ENCODE measurements at regions not wholly inside any gene's neighbourhood (a gene's known extent, or its start where the extent isn't known, plus 50 kb on each side); places are given as distances from the start of the nearest gene placed in this dataset.

DNA sequence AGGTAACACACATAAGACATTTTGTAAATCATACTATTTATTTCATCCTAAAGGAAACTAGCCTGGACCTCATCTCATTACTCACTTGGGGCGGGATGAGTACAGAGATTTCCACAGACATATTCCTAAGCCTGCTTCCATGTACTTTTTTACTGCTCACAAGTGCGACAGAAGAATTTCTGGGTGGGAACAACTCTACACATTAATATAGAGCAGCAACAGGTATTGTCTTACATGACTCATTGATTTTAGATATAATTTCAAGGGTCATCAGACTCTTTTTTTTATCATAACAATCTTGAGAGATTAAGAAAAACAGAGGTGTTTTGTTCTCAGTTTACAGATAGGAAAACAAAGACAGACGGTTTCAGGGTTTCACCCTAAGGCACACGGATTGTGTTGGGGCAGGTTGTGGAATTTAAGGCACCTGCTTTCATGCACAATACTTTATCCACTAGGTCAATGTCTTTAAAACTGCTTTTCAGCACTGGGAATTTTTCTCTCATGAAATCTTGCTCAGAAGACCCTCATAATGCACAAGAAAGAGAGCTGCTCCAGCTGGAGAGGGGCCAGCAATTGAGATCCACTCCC lies 186.7 kb upstream of the CDIN1 start:
- Mint-ChIP-seq H3K4me1 (no peaks in the 10 kb centered on the region), H3K9me3 (peaks cover 5 to 8% of the 10 kb centered on the region in 2 donors), H3K4me3 (no peak overlapping the region), H3K27ac (no peak overlapping the region), H3K27me3 (ENCODE audit: low read depth in 2 of 2) (no peaks in the 10 kb centered on the region), H3K36me3 (no peaks in the 10 kb centered on the region)
- DNase-seq (no peak), ATAC-seq (no peak)
- no peaks in the 10 kb centered on the region for H3K36me3 ChIP-seq (ENCODE audit: control insufficient read depth, insufficient read depth, low read length)
- intact Hi-C loops (cut with micrococcal nuclease), result no loop called here
- H3K27ac ChIP-seq (ENCODE audit: low read length), result no peak overlapping the region
- H3K4me1 ChIP-seq (ENCODE audit: control insufficient read depth, insufficient read depth, low read length), result no peaks in the 10 kb centered on the region
- no peak overlapping the region for H3K4me3 ChIP-seq (ENCODE audit: low read length)
- H3K9me3 ChIP-seq (ENCODE audit: control insufficient read depth, insufficient read depth, low read length), result no peaks in the 10 kb centered on the region
- TF ChIP-seq, protein P1, sequence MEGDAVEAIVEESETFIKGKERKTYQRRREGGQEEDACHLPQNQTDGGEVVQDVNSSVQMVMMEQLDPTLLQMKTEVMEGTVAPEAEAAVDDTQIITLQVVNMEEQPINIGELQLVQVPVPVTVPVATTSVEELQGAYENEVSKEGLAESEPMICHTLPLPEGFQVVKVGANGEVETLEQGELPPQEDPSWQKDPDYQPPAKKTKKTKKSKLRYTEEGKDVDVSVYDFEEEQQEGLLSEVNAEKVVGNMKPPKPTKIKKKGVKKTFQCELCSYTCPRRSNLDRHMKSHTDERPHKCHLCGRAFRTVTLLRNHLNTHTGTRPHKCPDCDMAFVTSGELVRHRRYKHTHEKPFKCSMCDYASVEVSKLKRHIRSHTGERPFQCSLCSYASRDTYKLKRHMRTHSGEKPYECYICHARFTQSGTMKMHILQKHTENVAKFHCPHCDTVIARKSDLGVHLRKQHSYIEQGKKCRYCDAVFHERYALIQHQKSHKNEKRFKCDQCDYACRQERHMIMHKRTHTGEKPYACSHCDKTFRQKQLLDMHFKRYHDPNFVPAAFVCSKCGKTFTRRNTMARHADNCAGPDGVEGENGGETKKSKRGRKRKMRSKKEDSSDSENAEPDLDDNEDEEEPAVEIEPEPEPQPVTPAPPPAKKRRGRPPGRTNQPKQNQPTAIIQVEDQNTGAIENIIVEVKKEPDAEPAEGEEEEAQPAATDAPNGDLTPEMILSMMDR (IDR thresholded peaks at IDR 0.05), result no peak
- 94% methylated on average over 4 of the region's 4 CpGs for WGBS (ENCODE audit: insufficient coverage)
- no peaks in the 10 kb centered on the region for H3K27me3 ChIP-seq (ENCODE audit: control insufficient read depth, insufficient read depth, low read length)

DNA sequence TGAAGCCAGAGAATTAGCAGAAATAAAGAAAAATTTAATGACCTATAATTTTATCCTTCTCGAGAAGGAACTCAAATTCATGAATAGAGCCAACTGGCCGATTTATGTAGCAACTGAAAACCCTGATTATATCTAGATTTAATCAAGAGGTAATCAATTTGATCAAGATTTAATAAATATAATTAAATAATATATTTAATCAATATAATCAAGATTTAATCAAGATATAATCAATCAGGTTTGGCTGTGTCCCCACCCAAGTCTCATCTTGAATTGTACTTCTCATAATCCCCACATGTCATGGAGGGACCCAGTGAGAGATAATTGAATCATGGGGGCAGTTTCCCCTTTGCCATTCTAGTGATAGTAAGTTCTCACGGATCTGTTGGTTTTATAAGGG lies 181.2 kb upstream of the CDIN1 start:
- intact Hi-C loops (cut with micrococcal nuclease), result no loop called here
- Mint-ChIP-seq H3K4me1 (no peaks in the 10 kb centered on the region), H3K27me3 (ENCODE audit: low read depth in 2 of 2) (no peaks in the 10 kb centered on the region), H3K27ac (no peak overlapping the region), H3K9me3 (peaks cover 7 to 16% of the 10 kb centered on the region in 2 donors), H3K36me3 (no peaks in the 10 kb centered on the region), H3K4me3 (no peak overlapping the region)
- no peak for DNase-seq
- 93% methylated on average over 1 of the region's 3 CpGs for WGBS (ENCODE audit: insufficient coverage)
- ATAC-seq, result no peak
- no peaks in the 10 kb centered on the region for H3K4me1 ChIP-seq (ENCODE audit: control insufficient read depth, insufficient read depth, low read length)
- H3K36me3 ChIP-seq (ENCODE audit: control insufficient read depth, insufficient read depth, low read length), result no peaks in the 10 kb centered on the region
- no peak overlapping the region for H3K27ac ChIP-seq (ENCODE audit: low read length)
- H3K9me3 ChIP-seq (ENCODE audit: control insufficient read depth, insufficient read depth, low read length), result no peaks in the 10 kb centered on the region
- H3K4me3 ChIP-seq (ENCODE audit: low read length), result no peak overlapping the region
- H3K27me3 ChIP-seq (ENCODE audit: control insufficient read depth, insufficient read depth, low read length), result no peaks in the 10 kb centered on the region
- TF ChIP-seq, protein P1 (IDR thresholded peaks at IDR 0.05), result no peak

DNA sequence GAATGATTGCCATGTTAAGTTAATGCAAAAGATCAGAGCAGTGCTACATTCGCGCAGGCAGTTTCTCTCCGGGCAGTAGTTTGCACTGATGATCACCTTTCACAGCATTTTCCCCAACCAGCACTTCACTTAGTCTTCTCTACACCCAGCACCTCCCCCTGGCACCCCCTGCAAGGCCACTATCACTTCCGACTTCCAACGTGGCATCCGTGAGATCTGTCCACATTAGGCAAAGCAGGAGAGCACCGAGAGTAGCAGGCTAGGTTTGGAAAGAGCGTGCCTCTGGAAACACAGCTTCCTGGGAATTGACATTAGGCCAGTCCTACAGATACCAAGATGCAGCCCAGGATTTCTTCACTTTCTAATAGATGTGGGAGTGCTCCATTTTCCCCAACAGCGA lies 180.2 kb upstream of the CDIN1 start:
- ATAC-seq (no peak), DNase-seq (no peak)
- H3K27me3 ChIP-seq (ENCODE audit: control insufficient read depth, insufficient read depth, low read length), result no peaks in the 10 kb centered on the region
- H3K36me3 Mint-ChIP-seq, result no peaks in the 10 kb centered on the region
- H3K9me3 ChIP-seq (ENCODE audit: control insufficient read depth, insufficient read depth, low read length), result no peaks in the 10 kb centered on the region
- H3K27ac ChIP-seq (ENCODE audit: low read length), result no peak overlapping the region
- H3K36me3 ChIP-seq (ENCODE audit: control insufficient read depth, insufficient read depth, low read length), result no peaks in the 10 kb centered on the region
- no peaks in the 10 kb centered on the region for H3K4me1 Mint-ChIP-seq
- H3K27ac Mint-ChIP-seq, result no peak overlapping the region
- no peak overlapping the region for H3K4me3 ChIP-seq (ENCODE audit: low read length)
- TF ChIP-seq, protein P1 (IDR thresholded peaks at IDR 0.05), result no peak
- no peaks in the 10 kb centered on the region for H3K4me1 ChIP-seq (ENCODE audit: control insufficient read depth, insufficient read depth, low read length)
- H3K9me3 Mint-ChIP-seq, result peaks cover 6 to 13% of the 10 kb centered on the region in 2 donors
- intact Hi-C loops (cut with micrococcal nuclease), result no loop called here
- H3K27me3 Mint-ChIP-seq (ENCODE audit: low read depth in 2 of 2), result no peaks in the 10 kb centered on the region
- 89% methylated on average over 9 of the region's 9 CpGs for WGBS (ENCODE audit: insufficient coverage)
- H3K4me3 Mint-ChIP-seq, result no peak overlapping the region

DNA sequence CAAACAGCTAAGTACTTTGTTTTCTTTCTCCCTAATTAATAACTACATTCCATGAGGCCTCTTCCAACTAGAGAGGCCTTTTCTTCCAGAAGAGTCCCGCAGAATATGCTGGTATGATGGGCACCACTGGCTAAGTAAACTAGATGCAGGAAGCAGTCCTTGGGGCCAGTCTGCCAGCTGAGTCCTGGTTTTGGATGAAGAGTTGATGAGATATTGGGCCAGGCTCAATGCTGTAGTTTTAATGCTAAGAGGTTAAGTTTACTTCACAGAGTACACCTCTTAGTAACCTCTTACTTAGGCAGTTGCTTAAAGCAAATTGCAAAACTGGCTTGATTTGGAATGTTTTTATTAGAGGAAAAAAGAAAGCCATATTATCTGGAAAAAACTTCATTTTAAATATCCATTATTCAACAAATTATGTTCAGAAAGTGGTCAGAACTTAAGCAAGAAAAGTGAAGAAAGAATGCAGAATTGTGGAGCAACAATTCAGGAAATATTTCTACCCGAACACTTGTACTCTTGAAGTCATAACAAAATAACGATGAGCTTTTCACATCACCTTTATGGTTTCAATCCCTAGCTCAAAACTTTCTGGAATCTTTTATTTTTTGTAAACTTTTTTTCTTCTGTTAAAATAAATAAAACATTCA lies 178.4 kb upstream of the CDIN1 start:
- Histone ChIP-seq H3K27me3 (ENCODE audit: control insufficient read depth, insufficient read depth, low read length) (no peaks in the 10 kb centered on the region), H3K27ac (ENCODE audit: low read length) (no peak overlapping the region), H3K4me3 (ENCODE audit: low read length) (no peak overlapping the region), H3K4me1 (ENCODE audit: control insufficient read depth, insufficient read depth, low read length) (no peaks in the 10 kb centered on the region), H3K36me3 (ENCODE audit: control insufficient read depth, insufficient read depth, low read length) (no peaks in the 10 kb centered on the region), H3K9me3 (ENCODE audit: control insufficient read depth, insufficient read depth, low read length) (no peaks in the 10 kb centered on the region)
- ATAC-seq, result no peak
- TF ChIP-seq, protein P1 (IDR thresholded peaks at IDR 0.05), result no peak
- H3K27me3 Mint-ChIP-seq (ENCODE audit: low read depth in 2 of 2), result no peaks in the 10 kb centered on the region
- H3K9me3 Mint-ChIP-seq, result peaks cover 6 to 9% of the 10 kb centered on the region in 2 donors
- 93% methylated on average over 3 of the region's 3 CpGs for WGBS (ENCODE audit: insufficient coverage)
- H3K4me1 Mint-ChIP-seq, result no peaks in the 10 kb centered on the region
- H3K4me3 Mint-ChIP-seq, result no peak overlapping the region
- intact Hi-C loops (cut with micrococcal nuclease), result no loop called here
- DNase-seq, result no peak
- no peaks in the 10 kb centered on the region for H3K36me3 Mint-ChIP-seq
- H3K27ac Mint-ChIP-seq, result no peak overlapping the region

Data from natural killer cell (primary cell).